Transverse colon (tissue), 3 donors: ENCODE measurements at regions not wholly inside any gene's neighbourhood (a gene's known extent, or its start where the extent isn't known, plus 50 kb on each side); places are given as distances from the start of the nearest gene placed in this dataset.

ENCODE experiments used
- EP300 ChIP-seq: sonication (generic); formaldehyde crosslinking; IDR thresholded peaks from one replicate; pipeline ENCODE4 v1.6.1; 2017; ENCODE audit warnings: antibody characterized with exemption, low read depth
- POLR2A ChIP-seq: fragments of 450-650 bp; IDR thresholded peaks from one replicate; pipeline ENCODE4 v1.6.1; 2016; ENCODE audit warnings: antibody characterized with exemption, mild to moderate bottlenecking, moderate library complexity
- TF ChIP-seq, protein P1 (sequence below), 5 experiments: fragments of 200-600 bp in 3 of 5; fragments of 450-650 bp in 2 of 5; sonication (generic) in 3 of 5; IDR thresholded peaks; 1 replicate in 2 of 5; 2 replicates in 3 of 5; pipeline ENCODE4 v1.5.1; 2016 to 2017; ENCODE audit warnings: antibody characterized with exemption in 5 of 5, inconsistent platforms in 3 of 5, mild to moderate bottlenecking in 2 of 5, moderate library complexity in 1 of 5

DNA sequence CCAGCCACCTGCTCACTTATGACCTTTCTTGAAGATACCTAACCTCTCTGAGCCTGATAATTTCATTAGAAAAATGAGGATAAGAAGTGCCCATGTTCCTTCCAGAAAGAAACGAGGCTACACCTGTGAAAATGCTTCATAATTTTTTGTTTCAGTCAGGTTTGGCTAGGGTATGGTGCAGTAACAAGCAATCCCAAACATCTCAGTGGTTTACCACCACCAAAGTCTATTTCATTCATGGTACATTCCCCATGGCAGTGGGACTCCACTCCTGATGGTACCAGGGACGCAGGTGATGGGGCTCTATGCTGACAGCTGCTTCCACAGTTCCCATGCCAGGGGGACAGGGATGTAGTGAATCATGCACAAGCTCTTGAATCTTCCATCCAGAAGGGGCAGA is 147.6 kb upstream of the CES5A start:
- TF ChIP-seq, protein P1, sequence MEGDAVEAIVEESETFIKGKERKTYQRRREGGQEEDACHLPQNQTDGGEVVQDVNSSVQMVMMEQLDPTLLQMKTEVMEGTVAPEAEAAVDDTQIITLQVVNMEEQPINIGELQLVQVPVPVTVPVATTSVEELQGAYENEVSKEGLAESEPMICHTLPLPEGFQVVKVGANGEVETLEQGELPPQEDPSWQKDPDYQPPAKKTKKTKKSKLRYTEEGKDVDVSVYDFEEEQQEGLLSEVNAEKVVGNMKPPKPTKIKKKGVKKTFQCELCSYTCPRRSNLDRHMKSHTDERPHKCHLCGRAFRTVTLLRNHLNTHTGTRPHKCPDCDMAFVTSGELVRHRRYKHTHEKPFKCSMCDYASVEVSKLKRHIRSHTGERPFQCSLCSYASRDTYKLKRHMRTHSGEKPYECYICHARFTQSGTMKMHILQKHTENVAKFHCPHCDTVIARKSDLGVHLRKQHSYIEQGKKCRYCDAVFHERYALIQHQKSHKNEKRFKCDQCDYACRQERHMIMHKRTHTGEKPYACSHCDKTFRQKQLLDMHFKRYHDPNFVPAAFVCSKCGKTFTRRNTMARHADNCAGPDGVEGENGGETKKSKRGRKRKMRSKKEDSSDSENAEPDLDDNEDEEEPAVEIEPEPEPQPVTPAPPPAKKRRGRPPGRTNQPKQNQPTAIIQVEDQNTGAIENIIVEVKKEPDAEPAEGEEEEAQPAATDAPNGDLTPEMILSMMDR (IDR thresholded peaks at IDR 0.05), result no peak
- no peak for TF ChIP-seq EP300
- TF ChIP-seq POLR2A, result no peak
